Skeletal muscle tissue (tissue), 3 donors: ENCODE measurements at regions not wholly inside any gene's neighbourhood (a gene's known extent, or its start where the extent isn't known, plus 50 kb on each side); places are given as distances from the start of the nearest gene placed in this dataset.

Source experiments
- H3K27ac ChIP-seq: one replicate; pipeline ENCODE4 v1.7.0; 2013; ENCODE audit warnings: mild to moderate bottlenecking, low read depth, low read length, inconsistent platforms
- H3K27me3 ChIP-seq, 3 donors: one replicate each; pipeline ENCODE4 v1.7.0; 2013; ENCODE audit warnings: low read length in 3 of 3; ENCODE audit not compliant: control insufficient read depth in 3 of 3, insufficient read depth in 3 of 3
- H3K36me3 ChIP-seq, 3 donors: one replicate each; pipeline ENCODE4 v1.7.0; 2013; ENCODE audit warnings: low read length in 3 of 3; ENCODE audit not compliant: control insufficient read depth in 3 of 3, insufficient read depth in 3 of 3
- H3K4me1 ChIP-seq, 3 donors: one replicate each; pipeline ENCODE4 v1.7.0; 2013; ENCODE audit warnings: low read length in 3 of 3, mild to moderate bottlenecking in 3 of 3; ENCODE audit not compliant: control insufficient read depth in 3 of 3, insufficient read depth in 3 of 3
- H3K4me3 ChIP-seq, 3 donors: one replicate each; pipeline ENCODE4 v1.7.0; 2013; ENCODE audit warnings: low read length in 3 of 3
- H3K9ac ChIP-seq, 3 donors: one replicate each; pipeline ENCODE4 v1.7.0; 2013; ENCODE audit warnings: low read length in 3 of 3, mild to moderate bottlenecking in 3 of 3, moderate library complexity in 2 of 3, low read depth in 1 of 3
- H3K9me3 ChIP-seq, 3 donors: one replicate each; pipeline ENCODE4 v1.7.0; 2013; ENCODE audit warnings: low read length in 3 of 3; ENCODE audit not compliant: control insufficient read depth in 3 of 3
- donor health status: Osteomylitis.

DNA sequence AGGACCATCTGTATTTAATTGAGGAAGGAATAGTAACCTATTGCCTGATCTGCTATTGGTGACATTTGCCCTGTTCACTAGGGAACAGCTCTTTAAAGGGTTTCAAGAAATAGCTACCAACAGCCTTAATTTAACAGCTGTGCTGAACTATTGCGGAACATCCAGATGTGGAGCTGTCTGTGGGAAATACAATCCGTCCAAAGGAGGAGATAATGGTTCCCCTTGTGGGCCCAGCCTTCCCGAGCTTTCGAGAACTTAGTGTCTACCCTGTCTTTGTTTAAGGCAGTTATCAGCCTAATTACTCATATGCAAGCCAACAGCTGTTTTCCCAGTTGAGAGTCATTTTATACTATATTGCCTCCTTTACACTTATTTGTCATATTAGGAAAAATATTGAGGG is 398.6 kb downstream of the WDR72 start:
- Histone ChIP-seq H3K9me3 (no peaks in the 10 kb centered on the region), H3K27ac (no peak overlapping the region), H3K27me3 (no peaks in the 10 kb centered on the region), H3K9ac (no peak overlapping the region), H3K4me1 (no peaks in the 10 kb centered on the region), H3K36me3 (no peaks in the 10 kb centered on the region), H3K4me3 (no peak overlapping the region)

DNA sequence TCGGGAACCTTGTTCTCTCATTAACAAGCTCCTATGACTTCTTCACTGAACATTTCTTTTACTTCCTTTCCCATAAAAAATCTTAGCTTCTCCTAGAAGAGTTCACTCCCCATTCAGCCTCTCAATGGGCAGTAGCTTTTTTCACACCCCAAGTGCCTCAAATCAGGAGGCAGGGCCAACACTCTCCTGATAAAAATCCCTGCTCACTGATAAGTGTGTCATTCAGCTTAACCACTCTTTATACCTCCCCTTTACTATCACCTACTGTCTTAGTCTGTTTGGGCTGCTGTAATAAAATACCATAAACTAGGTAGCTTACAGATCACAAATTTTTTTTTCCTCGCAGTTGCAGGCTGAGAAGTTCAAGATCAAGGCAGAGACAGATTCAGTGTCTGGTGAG is 400.4 kb downstream of the WDR72 start:
- H3K4me1 ChIP-seq, result no peaks in the 10 kb centered on the region
- no peaks in the 10 kb centered on the region for H3K27me3 ChIP-seq
- no peak overlapping the region for H3K9ac ChIP-seq
- no peaks in the 10 kb centered on the region for H3K9me3 ChIP-seq
- no peaks in the 10 kb centered on the region for H3K36me3 ChIP-seq
- H3K27ac ChIP-seq, result no peak overlapping the region
- H3K4me3 ChIP-seq, result no peak overlapping the region

DNA sequence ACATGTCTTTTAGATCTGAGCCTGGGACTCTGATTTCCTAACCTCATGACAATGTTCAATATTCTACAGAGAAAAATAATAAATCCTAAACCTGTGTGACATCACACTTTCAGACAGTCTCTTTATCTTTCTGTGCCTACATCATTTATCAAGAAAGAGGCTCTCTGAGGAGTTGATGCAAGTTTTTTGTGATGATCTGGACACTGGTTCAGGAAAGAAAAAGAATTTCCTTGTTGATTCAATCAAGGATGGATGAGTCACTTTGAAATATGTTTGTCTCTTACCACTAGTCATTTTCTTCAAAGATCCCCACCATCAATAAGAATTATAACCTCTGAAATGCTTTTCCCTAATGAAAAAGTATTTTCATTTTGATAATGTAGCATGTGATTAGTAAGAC is 404.6 kb downstream of the WDR72 start:
- Histone ChIP-seq H3K4me1 (no peaks in the 10 kb centered on the region), H3K27ac (no peak overlapping the region), H3K36me3 (no peaks in the 10 kb centered on the region), H3K9ac (no peak overlapping the region), H3K27me3 (no peaks in the 10 kb centered on the region), H3K9me3 (no peaks in the 10 kb centered on the region), H3K4me3 (no peak overlapping the region)

DNA sequence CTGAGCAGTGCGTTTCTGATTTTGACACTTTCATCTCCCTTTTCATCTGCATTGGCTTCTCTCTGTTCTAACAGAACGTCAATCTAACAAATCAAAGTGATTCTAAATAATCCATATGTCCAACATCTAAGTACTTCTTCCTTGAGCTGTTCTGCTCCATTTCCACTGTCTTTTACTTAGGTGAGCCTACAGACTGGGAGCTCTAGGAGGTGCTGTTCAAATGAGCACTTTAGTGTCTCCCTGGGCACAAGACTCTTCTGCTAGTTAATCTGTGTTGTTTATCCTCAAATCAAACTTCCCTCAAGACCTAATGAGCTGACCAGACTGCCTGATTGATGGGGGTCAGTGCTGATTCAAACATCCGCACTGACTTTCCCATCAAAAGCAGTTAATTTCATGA is 408.1 kb downstream of the WDR72 start:
- no peaks in the 10 kb centered on the region for H3K9me3 ChIP-seq
- H3K4me1 ChIP-seq, result no peaks in the 10 kb centered on the region
- H3K27ac ChIP-seq, result no peak overlapping the region
- H3K27me3 ChIP-seq, result no peaks in the 10 kb centered on the region
- H3K36me3 ChIP-seq, result no peaks in the 10 kb centered on the region
- no peak overlapping the region for H3K4me3 ChIP-seq
- no peak overlapping the region for H3K9ac ChIP-seq

DNA sequence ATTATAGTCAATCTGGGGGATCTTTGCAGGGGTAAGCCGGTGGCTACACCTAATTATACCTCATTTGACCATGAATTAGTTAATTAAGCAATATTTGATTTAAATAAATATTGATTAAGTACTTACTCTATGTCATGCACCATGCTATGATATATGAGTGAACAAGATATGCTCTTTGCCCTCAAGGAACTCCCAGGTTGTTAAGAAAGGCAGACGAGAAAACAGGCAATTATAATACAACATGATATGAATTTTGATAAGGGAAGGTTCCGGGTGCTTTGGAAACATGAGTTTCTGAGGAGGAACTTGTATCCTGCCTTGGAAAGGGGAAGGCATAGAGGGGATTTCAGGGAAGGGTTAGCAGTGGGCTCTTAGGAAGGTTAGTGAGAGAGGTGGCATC is 412.9 kb downstream of the WDR72 start:
- H3K9me3 ChIP-seq, result no peaks in the 10 kb centered on the region
- H3K4me1 ChIP-seq, result no peaks in the 10 kb centered on the region
- H3K36me3 ChIP-seq, result no peaks in the 10 kb centered on the region
- H3K9ac ChIP-seq, result no peak overlapping the region
- no peaks in the 10 kb centered on the region for H3K27me3 ChIP-seq
- H3K4me3 ChIP-seq, result no peak overlapping the region
- H3K27ac ChIP-seq, result no peak overlapping the region

DNA sequence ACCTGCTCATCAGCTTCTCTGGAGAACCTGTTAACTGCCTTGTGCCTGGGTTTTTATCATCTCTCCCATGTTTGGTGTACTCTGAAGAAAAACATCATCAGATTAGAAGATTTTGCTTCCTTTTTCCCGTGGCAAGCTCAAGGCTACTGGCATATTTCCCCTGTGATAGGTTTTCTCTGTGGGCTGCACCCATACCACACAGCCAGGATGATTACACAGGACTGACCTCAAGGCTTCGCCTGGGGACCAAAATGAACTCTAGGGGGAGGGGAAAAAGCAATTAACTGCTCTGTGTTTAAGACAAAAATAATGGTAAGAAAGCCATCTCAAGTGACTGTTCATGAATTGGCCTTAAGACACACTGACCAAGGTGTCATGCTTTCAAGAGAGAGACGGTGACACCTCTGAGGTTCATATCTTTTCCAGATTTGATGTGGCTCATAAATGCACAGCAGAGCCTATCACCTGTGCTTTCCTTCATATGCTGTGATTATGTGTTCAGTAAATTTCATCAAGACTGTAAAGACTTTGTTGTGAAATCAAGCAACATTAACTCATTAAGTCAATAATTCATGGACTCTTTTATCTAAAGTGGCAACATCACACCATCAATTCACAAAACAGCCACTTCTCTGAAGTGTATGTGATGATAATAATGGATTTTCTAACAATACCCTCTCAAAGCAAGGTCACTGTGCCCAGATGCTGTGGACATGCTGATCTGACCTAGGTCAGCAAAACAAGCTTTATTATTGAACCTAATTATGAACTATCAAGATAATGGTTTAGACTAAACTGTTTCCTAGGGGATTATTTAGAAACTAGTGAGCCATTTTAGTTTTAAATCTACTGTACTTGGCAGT is 427.9 kb downstream of the WDR72 start:
- no peaks in the 10 kb centered on the region for H3K36me3 ChIP-seq
- no peak overlapping the region for H3K9ac ChIP-seq
- H3K27me3 ChIP-seq, result no peaks in the 10 kb centered on the region
- H3K4me3 ChIP-seq, result no peak overlapping the region
- peaks cover 0 to 2% (median 0%) of the 10 kb centered on the region in 3 donors for H3K9me3 ChIP-seq
- H3K27ac ChIP-seq, result no peak overlapping the region
- H3K4me1 ChIP-seq, result no peaks in the 10 kb centered on the region

DNA sequence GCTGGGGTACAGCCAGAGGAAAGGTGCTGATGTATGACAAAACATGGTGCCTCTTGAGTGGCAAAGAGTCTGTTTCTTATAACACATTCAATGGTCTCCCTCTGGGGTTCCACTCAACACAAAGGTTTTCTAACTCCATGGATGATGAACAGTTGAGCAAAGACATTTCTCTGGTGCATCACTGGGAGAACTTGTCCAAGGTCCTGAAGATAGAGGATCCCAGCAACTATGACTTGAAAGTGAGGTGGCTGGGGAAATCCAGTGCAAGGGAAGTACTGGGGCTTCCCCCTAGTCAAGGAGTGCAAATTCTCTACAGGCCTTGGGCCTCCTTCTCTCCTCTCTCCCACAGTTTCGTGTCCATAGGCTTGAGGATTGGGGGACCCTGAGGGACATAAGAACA is 431.1 kb downstream of the WDR72 start:
- Histone ChIP-seq H3K27me3 (no peaks in the 10 kb centered on the region), H3K9ac (no peak overlapping the region), H3K9me3 (peaks cover 0 to 2% (median 0%) of the 10 kb centered on the region in 3 donors), H3K4me1 (no peaks in the 10 kb centered on the region), H3K36me3 (no peaks in the 10 kb centered on the region), H3K4me3 (no peak overlapping the region), H3K27ac (no peak overlapping the region)

DNA sequence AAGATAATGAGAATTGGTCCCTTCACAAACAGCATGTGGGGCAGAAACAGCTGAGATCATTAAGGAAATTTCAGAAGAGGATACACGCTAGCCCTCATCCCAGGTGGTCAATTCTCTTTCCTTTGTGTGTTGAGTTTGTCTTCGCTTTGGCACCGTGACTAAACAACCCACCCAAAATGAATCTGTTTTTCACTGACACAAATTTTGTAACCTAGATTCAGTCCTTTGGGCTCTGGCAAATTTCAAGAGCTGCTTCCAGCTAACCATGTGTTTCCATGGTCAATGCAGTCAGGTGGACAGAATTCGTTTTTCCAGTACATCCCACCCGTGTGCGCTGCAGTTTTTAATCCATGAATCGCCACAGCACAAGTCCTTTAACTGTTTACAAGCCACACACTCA is 435.4 kb downstream of the WDR72 start:
- Histone ChIP-seq H3K4me1 (no peaks in the 10 kb centered on the region), H3K27ac (no peak overlapping the region), H3K4me3 (no peak overlapping the region), H3K27me3 (no peaks in the 10 kb centered on the region), H3K9me3 (peaks cover 0 to 2% (median 0%) of the 10 kb centered on the region in 3 donors), H3K36me3 (no peaks in the 10 kb centered on the region), H3K9ac (no peak overlapping the region)

DNA sequence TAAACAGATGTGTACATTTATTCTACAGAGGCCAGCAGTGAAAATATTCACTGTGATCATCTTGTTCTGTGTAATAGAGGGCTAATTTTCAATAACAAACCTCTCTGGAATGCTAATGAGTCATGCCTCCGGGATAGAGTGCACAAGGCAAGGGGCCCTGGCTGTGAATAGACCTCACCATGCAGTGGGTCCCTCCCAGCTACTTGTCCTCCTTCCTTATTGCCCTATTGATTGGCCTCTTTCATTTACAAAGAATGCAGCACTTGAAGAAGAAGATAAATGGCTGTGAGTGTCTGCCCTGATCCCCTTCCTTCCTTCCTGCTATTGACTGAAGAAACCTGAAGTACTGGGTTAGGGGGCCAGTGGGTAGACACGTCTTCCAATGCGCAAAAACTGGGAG is 436.3 kb downstream of the WDR72 start:
- no peaks in the 10 kb centered on the region for H3K27me3 ChIP-seq
- no peak overlapping the region for H3K9ac ChIP-seq
- H3K4me3 ChIP-seq, result no peak overlapping the region
- H3K36me3 ChIP-seq, result no peaks in the 10 kb centered on the region
- H3K27ac ChIP-seq, result no peak overlapping the region
- H3K4me1 ChIP-seq, result no peaks in the 10 kb centered on the region
- H3K9me3 ChIP-seq, result peaks cover 0 to 2% (median 0%) of the 10 kb centered on the region in 3 donors

DNA sequence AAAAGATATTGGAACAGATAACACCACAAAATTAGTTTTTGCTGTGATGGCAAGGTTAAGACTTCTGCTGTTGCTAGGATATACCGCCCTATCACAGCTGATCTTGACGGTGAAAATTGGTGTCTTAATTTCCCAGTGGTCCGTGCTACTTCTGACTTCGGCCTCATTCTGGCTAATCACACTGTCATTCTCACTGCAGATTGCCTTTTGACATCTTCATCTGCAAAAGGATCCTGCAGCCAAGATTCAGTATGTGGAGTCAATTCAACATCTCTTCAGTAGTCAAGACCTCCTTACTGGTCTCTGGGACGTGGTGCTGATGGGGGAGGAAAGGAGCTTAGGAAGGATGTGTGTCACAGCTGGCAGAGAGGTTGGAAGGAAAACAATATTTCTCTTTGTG is 438.6 kb downstream of the WDR72 start:
- H3K27me3 ChIP-seq, result no peaks in the 10 kb centered on the region
- H3K4me1 ChIP-seq, result no peaks in the 10 kb centered on the region
- no peak overlapping the region for H3K4me3 ChIP-seq
- H3K36me3 ChIP-seq, result no peaks in the 10 kb centered on the region
- no peak overlapping the region for H3K9ac ChIP-seq
- no peaks in the 10 kb centered on the region for H3K9me3 ChIP-seq
- no peak overlapping the region for H3K27ac ChIP-seq
